ENCODE measurements at regions not wholly inside any gene's neighbourhood (a gene's known extent, or its start where the extent isn't known, plus 50 kb on each side); places are given as distances from the start of the nearest gene placed in this dataset.

GRCh38 chr2:187168720-187169713, 279.0 kb downstream of the CALCRL start:
- ChIA-PET CTCF (ENCODE audit: low intra/inter-chr PET ratio) (no interaction called here), POLR2A (no interaction called here)
- no peaks in the 10 kb centered on the region for H3K4me1 ChIP-seq (replicated peaks in 1 of 2; ENCODE audit: control insufficient read depth in 2 of 2, insufficient read depth in 2 of 2, low read length in 2 of 2)
- no TSS peak for BruUV-seq (replicated peaks)
- H3K4me3 ChIP-seq: no peak overlapping the region
- no peaks in the 10 kb centered on the region for H3K9me3 ChIP-seq (replicated peaks; ENCODE audit: control insufficient read depth, insufficient read depth, low read depth, low read length)
- H4K20me1 ChIP-seq (replicated peaks; ENCODE audit: control insufficient read depth, insufficient read depth, low read length): no peaks in the 10 kb centered on the region
- intact Hi-C loops (cut with micrococcal nuclease): no loop called here
- no peaks in the 10 kb centered on the region for H3K36me3 ChIP-seq (ENCODE audit: control insufficient read depth, insufficient read depth, low read length)
- WGBS (ENCODE audit: insufficient coverage, low coverage, missing lambda C conversion rate): 16% methylated on average over 4 of the region's 4 CpGs
- no peaks in the 10 kb centered on the region for H3K27me3 ChIP-seq (ENCODE audit: control insufficient read depth in 2 of 2, insufficient read depth in 2 of 2, low read length in 2 of 2)
- in situ Hi-C loops (cut with MboI): no loop called here
- H3K27ac ChIP-seq (ENCODE audit: extremely low read depth, low read depth, low read length): no peak overlapping the region
- ATAC-seq: no peak
- no peak for FAIRE-seq
- H3K9me1 ChIP-seq (ENCODE audit: control insufficient read depth, insufficient read depth, low read length): no peaks in the 10 kb centered on the region
- no peak for TF ChIP-seq TEAD4 (IDR thresholded peaks at IDR 0.05; ENCODE audit: low read length)
- TF ChIP-seq TEAD4 (CRISPR knock-in tag; IDR thresholded peaks at IDR 0.05; ENCODE audit: borderline replicate concordance): no peak
- TF ChIP-seq NCOA4 (IDR thresholded peaks at IDR 0.05; ENCODE audit: partially characterized antibody): no peak
- TF ChIP-seq MAFG (tag; conservative IDR thresholded peaks at IDR 0.05): no peak
- no peak for TF ChIP-seq TCF3 (CRISPR knock-in tag; IDR thresholded peaks at IDR 0.05)
- TF ChIP-seq COPS2 (conservative IDR thresholded peaks at IDR 0.05): no peak
- TF ChIP-seq SPI1 (IDR thresholded peaks at IDR 0.05; ENCODE audit: borderline replicate concordance, low read depth, low read length): no peak
- TF ChIP-seq FOXJ2 (tag; IDR thresholded peaks at IDR 0.05): peak; percentile 49; the same call in 1 of the 2 replicates
- no peak for TF ChIP-seq ZNF584 (CRISPR knock-in tag; IDR thresholded peaks at IDR 0.05; ENCODE audit: low read depth)
- no peak for TF ChIP-seq FOXA1 (IDR thresholded peaks at IDR 0.05; ENCODE audit: borderline replicate concordance)
- TF ChIP-seq, protein P1, sequence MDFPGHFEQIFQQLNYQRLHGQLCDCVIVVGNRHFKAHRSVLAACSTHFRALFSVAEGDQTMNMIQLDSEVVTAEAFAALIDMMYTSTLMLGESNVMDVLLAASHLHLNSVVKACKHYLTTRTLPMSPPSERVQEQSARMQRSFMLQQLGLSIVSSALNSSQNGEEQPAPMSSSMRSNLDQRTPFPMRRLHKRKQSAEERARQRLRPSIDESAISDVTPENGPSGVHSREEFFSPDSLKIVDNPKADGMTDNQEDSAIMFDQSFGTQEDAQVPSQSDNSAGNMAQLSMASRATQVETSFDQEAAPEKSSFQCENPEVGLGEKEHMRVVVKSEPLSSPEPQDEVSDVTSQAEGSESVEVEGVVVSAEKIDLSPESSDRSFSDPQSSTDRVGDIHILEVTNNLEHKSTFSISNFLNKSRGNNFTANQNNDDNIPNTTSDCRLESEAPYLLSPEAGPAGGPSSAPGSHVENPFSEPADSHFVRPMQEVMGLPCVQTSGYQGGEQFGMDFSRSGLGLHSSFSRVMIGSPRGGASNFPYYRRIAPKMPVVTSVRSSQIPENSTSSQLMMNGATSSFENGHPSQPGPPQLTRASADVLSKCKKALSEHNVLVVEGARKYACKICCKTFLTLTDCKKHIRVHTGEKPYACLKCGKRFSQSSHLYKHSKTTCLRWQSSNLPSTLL (IDR thresholded peaks at IDR 0.05): no peak
- TF ChIP-seq MLX (CRISPR knock-in tag; conservative IDR thresholded peaks at IDR 0.05): no peak
- no peak for TF ChIP-seq HDAC2 (IDR thresholded peaks at IDR 0.05)
- peak; percentile 21; the same call in 1 of the 2 replicates for TF ChIP-seq RFX1 (IDR thresholded peaks at IDR 0.05)
- TF ChIP-seq ZKSCAN3 (CRISPR knock-in tag; IDR thresholded peaks at IDR 0.05): no peak
- H2AFZ ChIP-seq (ENCODE audit: low read depth, low read length): no peak overlapping the region
- no peaks in the 10 kb centered on the region for H3K79me2 ChIP-seq (ENCODE audit: control insufficient read depth, insufficient read depth, low read length)
- no peak overlapping the region for H3K4me2 ChIP-seq (ENCODE audit: insufficient read depth, low read length)
- no peak overlapping the region for H3K9ac ChIP-seq (ENCODE audit: insufficient read depth in 1 of 2, low read depth in 2 of 2, low read length in 2 of 2)
- no peak for DNase-seq (ENCODE audit: extremely low read depth in 1 of 4, low spot score in 3 of 4)

All from K562 (cell line).